Glutamatergic neuron (in vitro differentiated cells): ENCODE measurements at regions not wholly inside any gene's neighbourhood (a gene's known extent, or its start where the extent isn't known, plus 50 kb on each side); places are given as distances from the start of the nearest gene placed in this dataset.

Experiments
- DNase-seq: peaks from one replicate; pipeline ENCODE4 v3.0.0; 2022
- H3K27ac Mint-ChIP-seq: one replicate; pipeline ENCODE4 v1.8.0; 2020; ENCODE audit warnings: mild to moderate bottlenecking, mixed read lengths, inconsistent platforms; ENCODE audit not compliant: unreplicated experiment
- H3K27me3 Mint-ChIP-seq: one replicate; pipeline ENCODE4 v1.8.0; 2020; ENCODE audit warnings: mild to moderate bottlenecking, moderate library complexity, mixed read lengths, inconsistent platforms; ENCODE audit not compliant: unreplicated experiment
- H3K36me3 Mint-ChIP-seq: one replicate; pipeline ENCODE4 v1.8.0; 2020; ENCODE audit warnings: mild to moderate bottlenecking, mixed read lengths, inconsistent platforms; ENCODE audit not compliant: unreplicated experiment
- H3K4me1 Mint-ChIP-seq: one replicate; pipeline ENCODE4 v1.8.0; 2020; ENCODE audit warnings: mild to moderate bottlenecking, low read depth, mixed read lengths, inconsistent platforms; ENCODE audit not compliant: unreplicated experiment
- H3K4me3 Mint-ChIP-seq: one replicate; pipeline ENCODE4 v1.8.0; 2020; ENCODE audit warnings: mild to moderate bottlenecking, mixed read lengths, inconsistent platforms; ENCODE audit not compliant: unreplicated experiment
- H3K9me3 Mint-ChIP-seq: one replicate; pipeline ENCODE4 v1.8.0; 2020; ENCODE audit warnings: mild to moderate bottlenecking, moderate library complexity, mixed read lengths, inconsistent platforms; ENCODE audit not compliant: unreplicated experiment
- TF ChIP-seq, protein P1 (sequence below): fragments of 200-600 bp; sonication (generic); IDR thresholded peaks from one replicate; pipeline ENCODE4 v1.5.0; 2021; ENCODE audit not compliant: partially characterized antibody, unreplicated experiment

DNA sequence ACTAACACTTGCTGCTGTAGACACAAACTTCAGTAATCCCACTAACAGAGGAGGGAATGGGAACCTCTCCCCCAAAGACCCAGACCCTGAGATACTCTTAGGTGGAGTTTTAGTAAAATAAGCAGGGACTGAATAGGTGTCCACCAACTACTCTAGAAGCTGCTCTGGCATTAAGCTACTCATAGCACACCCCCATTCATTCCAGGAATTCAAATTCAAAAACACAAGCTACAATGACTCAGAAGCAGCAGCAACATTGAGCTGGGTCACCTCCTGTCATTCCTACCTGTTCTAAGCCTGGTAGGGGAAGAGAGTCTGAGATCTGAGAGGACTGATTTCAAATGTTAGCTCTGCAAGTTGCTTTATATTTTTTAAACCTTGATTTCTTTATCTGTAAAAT, 135.4 kb upstream of the FRMPD4 start:
- DNase-seq = no peak
- Mint-ChIP-seq H3K27me3 (no peaks in the 10 kb centered on the region), H3K36me3 (no peaks in the 10 kb centered on the region), H3K27ac (no peak overlapping the region), H3K9me3 (no peaks in the 10 kb centered on the region), H3K4me3 (no peak overlapping the region), H3K4me1 (no peaks in the 10 kb centered on the region)
- TF ChIP-seq, protein P1, sequence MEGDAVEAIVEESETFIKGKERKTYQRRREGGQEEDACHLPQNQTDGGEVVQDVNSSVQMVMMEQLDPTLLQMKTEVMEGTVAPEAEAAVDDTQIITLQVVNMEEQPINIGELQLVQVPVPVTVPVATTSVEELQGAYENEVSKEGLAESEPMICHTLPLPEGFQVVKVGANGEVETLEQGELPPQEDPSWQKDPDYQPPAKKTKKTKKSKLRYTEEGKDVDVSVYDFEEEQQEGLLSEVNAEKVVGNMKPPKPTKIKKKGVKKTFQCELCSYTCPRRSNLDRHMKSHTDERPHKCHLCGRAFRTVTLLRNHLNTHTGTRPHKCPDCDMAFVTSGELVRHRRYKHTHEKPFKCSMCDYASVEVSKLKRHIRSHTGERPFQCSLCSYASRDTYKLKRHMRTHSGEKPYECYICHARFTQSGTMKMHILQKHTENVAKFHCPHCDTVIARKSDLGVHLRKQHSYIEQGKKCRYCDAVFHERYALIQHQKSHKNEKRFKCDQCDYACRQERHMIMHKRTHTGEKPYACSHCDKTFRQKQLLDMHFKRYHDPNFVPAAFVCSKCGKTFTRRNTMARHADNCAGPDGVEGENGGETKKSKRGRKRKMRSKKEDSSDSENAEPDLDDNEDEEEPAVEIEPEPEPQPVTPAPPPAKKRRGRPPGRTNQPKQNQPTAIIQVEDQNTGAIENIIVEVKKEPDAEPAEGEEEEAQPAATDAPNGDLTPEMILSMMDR = no peak

DNA sequence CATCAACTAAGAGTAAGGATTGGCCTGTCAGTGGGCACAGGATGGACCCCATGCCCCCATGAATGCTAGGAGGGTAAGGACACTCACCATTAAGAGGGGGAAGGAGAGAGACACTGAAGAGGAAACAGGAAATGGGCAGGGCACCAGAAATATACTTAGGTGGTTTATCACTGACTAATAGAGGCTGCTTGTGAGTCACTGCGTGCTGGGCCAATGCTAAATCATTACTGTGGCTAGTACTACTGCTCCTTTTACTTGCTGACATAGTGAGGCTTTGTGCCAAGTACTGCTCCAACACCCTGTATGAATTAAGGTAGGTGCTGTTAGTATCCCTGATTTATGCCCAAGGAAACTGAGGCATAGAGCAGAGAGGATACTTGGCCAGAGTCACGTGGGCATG, 130.4 kb upstream of the FRMPD4 start:
- TF ChIP-seq, protein P1 = no peak
- Mint-ChIP-seq H3K4me3 (no peak overlapping the region), H3K27ac (no peak overlapping the region), H3K36me3 (no peaks in the 10 kb centered on the region), H3K9me3 (no peaks in the 10 kb centered on the region), H3K27me3 (peaks cover 1% of the 10 kb centered on the region), H3K4me1 (no peaks in the 10 kb centered on the region)
- DNase-seq = no peak

DNA sequence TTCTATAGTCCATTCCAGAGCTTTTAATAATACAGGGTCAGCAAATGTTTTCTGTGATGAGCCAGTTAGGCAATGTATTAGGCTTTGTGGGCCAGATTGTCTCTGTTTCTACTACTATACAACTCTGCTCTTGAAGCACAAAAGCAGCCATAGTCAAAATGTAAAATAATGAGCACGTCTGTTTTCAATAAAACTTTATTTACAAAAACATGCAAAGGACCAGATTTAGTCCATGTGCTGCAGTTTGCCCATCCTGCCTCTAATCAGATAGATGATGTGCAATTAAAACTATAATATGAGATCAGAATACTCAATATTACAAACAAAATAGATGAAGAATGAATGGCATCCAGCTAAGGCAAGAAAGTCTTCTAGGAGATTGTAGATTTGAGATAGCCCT, 127.8 kb upstream of the FRMPD4 start:
- Mint-ChIP-seq H3K27me3 (peaks cover 1% of the 10 kb centered on the region), H3K9me3 (no peaks in the 10 kb centered on the region), H3K4me3 (no peak overlapping the region), H3K36me3 (no peaks in the 10 kb centered on the region), H3K27ac (no peak overlapping the region), H3K4me1 (no peaks in the 10 kb centered on the region)
- no peak for DNase-seq
- TF ChIP-seq, protein P1 = no peak

DNA sequence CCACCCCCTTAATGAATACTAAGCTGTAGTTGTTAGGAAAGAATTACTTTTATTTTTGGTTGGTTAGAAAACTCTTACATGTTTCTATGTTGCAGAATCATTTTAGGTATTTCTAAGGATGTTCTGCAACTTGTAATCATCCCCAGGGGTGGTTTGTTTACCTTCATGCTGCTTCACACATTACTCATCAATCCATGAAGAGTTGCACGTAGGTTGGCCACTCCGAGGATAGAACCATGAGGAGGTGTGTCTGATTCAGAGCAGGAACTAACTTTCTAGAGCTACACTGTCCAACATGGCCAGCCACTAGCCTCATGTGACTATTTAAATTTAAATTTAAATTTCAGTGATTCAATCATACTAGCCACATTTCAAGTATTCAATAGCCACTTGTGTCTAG, 127.2 kb upstream of the FRMPD4 start:
- no peak overlapping the region for H3K4me3 Mint-ChIP-seq
- TF ChIP-seq, protein P1 = no peak

DNA sequence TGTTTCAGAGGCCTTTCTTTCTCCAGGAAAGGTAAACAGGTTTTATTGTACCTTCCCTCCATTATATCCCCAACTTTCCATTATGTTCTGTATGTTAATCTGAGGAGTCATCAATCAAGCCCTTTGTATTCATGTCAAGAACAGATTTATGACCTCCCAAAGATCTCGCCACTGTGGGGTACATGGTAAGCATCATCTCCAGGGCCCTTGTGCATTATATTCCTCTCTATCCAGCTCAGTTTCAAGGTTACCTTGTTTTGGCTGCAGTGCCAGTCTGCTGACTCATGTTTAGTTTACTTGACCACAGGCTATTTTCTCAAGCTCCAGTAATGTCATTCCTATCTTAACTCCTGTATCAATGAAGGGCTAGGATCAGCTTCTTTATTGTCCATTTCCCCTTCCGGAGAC, 125.1 kb upstream of the FRMPD4 start:
- Mint-ChIP-seq H3K4me3 (no peak overlapping the region), H3K36me3 (no peaks in the 10 kb centered on the region), H3K27ac (no peak overlapping the region), H3K27me3 (peaks cover 1% of the 10 kb centered on the region), H3K4me1 (no peaks in the 10 kb centered on the region), H3K9me3 (no peaks in the 10 kb centered on the region)
- DNase-seq = no peak
- TF ChIP-seq, protein P1 = no peak

More for the DNA sequence above, 127.2 kb upstream of the FRMPD4 start:
- no peak overlapping the region for H3K27ac Mint-ChIP-seq
- DNase-seq = no peak
- peaks cover 1% of the 10 kb centered on the region for H3K27me3 Mint-ChIP-seq
- no peaks in the 10 kb centered on the region for H3K36me3 Mint-ChIP-seq
- H3K4me1 Mint-ChIP-seq = no peaks in the 10 kb centered on the region
- no peaks in the 10 kb centered on the region for H3K9me3 Mint-ChIP-seq
